NCI-H526 (cell line): ENCODE measurements at regions not wholly inside any gene's neighbourhood (a gene's known extent, or its start where the extent isn't known, plus 50 kb on each side); places are given as distances from the start of the nearest gene placed in this dataset.

ENCODE experiments used
- DNase-seq, 2 experiments: peaks; one replicate each; lab custom pipeline; 2025; lab: John Stamatoyannopoulos, UW

DNA sequence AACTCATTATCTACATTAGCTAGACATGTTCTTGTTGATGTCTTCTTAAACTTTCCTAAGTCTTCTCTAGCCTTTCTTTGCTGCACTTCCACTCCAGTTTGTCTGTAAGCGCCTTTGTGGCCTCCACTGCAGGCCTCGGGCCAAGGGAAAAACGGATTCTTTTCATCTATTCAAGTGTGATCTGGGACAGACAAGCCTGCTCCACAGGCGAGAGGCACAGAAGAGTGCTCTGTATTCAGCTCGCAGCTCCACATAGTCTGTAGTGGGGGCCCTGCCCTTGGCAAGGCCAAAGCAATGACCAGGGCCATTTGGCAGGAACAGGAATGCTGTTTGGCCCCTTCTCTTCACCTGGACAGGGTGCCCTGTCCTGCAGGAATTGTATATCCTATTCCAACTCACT is 84.1 kb upstream of the BARX2 start:
- no peak for DNase-seq

DNA sequence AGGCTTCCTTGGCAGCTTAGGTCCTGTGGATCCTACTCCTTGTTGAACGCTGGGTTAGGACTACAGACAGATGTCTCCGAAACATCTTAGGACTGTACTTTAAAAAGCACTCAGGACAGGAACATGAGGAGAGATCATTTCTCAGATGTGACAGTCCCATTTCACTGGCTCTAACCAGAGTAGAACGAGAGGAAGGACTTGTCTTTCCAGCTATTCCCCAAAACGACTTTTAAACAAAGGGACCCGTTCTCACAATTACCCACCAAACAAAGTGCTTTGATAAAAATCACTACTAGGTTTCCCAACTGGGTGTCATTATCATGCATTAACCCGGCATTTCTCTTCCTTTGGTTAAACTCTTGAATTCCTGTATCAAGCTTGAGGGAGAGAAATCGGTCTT is 84.7 kb upstream of the BARX2 start:
- DNase-seq = no peak

DNA sequence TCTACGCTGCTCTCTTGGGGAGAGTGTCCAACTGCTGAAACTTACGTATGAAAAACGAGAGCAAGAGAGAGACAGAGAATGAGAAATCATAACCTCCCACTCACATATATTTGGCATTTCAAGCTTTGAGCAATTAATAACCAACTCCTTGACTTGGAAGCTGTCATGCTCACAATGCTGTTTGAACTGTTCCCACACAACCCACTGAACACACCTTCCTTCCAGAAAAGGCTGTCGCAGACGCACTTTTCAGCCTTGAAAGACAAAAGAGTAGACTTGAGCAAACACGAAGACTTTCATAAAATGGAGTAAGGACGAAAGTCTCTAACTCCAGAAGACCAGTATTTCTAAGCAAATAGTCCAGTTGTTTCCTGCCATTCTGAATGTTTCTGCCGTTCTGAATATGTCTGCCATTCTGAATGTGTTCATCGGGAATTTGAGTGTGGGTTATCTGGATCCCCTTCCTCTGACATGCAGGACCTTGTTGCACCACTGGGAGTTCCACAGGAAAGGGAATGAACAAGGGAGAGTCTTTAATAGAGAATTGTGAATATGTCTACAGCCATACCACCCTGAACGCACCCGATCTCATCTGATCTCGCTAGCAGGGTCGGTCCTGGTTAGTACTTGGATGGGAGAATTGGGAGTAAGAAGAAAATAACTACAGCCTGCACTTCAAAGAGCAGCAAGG is 86.2 kb upstream of the BARX2 start:
- DNase-seq = peak in 1 of 2 experiments; percentile 36

DNA sequence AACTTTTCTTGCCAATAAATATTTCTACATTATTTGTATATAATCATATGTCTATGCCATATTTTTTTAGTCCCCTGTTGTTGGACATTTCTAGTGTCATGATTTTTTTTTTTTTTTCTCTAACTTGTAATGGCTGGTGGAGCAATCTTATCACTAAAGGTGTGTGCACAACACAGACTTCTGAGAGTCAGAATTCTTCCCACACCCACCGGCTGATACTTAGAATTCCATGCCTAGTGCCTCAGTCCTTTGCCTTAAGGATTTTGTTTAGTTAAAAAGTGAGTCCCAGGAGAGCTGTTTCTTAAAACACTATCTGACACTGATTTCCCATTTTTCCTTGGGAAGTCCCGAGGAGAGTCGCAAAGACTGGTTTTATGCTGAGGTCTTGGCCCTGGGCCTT is 87.7 kb upstream of the BARX2 start:
- DNase-seq = no peak

DNA sequence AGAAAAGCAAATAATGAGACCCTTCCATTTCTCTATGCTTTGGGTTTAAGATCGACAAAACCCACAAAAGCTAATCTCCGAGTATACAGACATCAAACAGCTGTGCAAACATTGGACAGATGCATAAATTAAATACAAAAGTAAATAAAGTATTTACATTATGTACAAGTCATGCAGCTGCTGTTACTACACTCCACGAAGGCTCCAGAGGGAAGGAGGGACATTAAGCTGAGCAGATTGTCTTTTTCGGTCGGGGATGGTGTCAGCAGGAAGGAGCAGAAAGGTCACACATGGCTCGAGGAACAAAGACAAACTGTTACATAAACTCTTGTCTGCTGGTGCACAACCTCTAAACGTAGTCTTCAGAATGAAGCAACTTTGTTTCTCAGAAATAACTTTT is 88.8 kb upstream of the BARX2 start:
- DNase-seq = peak; percentile 97 to 98

DNA sequence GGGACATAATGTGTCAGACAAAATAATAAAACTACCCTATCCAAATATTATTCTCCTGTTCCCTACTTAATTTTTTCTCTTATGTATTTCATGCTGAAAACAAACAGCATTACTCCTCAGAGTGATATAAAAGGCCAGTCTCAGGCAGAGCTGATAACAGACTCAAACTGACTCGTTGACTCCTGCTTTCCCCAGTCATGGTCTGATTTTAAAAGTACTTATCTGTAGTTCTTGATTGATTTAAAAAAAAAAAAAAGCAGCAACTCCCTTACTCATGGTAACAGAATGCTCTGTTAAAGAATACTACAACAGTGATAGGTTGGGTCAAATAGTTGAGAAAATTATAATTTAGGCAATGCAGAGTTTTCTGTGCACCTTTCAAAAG is 90.3 kb upstream of the BARX2 start:
- peak in 1 of 2 experiments; percentile 33 for DNase-seq

DNA sequence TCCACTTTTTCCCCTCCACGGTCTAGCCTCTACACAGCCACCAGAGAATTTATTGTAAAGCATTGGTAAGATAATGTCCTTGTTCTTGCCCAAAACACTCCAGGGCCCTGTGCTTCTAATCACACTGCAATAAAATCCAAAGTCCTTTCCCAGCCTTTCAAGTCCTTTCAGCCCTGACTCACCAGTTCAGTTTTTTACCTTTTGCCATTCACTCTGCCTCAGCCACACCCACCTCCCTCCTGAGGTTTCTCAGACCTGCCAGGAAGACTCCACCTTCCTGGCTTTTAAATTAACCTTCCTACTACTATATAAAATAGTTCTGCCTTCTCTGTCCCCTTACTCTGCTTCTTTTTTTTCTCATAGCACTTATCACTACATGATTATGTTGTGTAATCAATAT is 91.0 kb upstream of the ARHGAP32 start:
- peak; percentile 57 to 84 for DNase-seq

DNA sequence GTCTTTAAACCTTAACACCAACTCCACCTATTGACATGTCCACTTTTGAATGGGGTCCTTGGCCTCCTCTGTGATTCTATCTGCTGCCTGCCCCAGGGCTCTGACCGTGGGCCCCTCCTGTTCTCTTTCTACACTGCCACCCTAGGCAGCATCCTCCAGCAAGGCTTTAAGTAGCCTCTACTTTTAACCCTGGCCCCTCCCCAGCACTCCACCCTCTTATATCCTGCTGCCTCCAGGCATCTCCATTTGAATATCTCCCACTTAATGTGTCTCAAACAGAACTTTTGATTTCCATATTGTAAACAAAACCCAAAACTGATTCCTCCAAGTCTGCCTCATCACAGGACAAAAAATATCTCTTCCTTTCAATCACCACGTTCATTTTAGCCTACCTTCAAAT is 90.5 kb upstream of the ARHGAP32 start:
- DNase-seq = peak; percentile 80 to 89

DNA sequence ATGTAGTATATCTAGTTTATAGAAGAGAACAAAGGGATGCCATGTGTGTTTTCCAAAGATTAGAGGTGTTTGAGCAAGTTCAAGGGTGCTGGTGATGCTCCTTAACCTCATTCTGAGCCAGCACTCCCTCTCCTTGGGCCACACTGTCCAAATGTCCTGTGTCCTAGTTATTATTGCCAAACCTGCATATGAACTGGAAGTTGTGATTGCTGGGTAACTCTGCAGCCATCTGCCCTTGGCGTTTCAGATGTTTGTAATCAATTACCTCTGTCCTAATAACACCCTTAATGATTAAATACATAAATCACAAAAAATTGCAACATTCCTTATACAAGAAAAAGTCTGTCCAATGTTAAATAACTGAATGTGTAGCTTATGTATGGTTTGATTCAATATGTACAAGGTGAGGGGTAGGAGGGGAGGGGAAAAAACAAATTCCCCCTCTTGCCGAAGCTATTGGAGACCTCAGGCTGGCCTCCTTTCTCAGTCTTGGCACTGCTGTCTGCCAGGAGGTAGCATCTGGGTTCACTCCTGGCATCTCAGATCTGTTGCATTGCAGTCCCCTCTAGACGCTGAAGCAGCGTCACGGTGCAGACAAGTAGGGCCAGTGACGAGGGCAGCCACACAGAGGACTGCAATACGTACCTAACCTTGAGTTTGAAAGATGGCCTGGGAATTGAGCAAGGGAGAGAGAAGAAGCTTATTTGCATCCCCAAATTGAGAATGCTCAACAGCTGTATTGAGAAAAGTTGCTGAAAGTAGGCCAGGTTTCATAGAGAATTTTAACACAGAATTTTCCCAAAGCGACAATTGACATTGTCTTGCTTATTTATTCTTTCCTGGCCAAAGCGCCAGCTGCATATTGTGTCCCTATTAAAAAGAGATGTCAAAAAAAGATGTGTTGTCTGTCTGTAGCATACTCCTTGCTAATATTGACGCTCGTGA is 89.6 kb upstream of the ARHGAP32 start:
- DNase-seq = peak in 1 of 2 experiments; percentile 36

DNA sequence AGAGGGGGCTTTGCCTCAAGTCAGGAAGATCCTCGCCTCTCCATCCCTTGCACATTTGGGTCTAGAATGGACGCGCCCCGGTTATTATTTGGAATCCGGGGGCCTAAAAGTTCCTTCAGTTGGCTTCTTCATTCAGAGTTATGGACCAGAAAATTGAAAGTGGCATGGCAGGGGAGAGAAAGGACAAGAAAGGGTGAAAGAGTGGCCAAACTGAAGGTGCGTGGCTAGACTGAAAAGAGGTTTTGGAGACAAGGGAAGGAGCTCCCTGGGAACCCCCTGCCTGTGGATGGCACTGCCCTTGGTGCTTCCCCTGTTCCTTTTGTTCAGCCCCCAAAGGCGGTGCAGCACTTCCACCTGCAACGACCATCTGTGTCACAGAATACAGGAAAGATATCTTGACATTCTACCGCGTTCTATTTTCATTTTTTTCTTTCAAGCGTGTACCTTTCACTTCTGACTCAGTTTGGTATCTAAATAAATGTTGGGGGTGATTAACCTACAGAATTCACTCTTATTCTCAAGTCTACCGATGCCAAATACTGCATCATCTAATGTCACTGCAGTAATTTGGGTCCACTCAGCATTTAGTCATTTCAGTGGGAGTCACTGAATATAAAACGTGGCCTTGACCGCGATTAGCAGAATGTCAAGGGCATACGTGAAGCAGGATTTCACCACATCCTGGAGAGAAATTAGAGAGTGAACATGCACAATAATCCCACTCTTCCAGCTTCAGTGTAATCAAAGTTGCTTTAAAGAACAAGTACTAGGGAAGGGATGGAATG is 88.1 kb upstream of the ARHGAP32 start:
- peak; percentile 83 to 84 for DNase-seq

DNA sequence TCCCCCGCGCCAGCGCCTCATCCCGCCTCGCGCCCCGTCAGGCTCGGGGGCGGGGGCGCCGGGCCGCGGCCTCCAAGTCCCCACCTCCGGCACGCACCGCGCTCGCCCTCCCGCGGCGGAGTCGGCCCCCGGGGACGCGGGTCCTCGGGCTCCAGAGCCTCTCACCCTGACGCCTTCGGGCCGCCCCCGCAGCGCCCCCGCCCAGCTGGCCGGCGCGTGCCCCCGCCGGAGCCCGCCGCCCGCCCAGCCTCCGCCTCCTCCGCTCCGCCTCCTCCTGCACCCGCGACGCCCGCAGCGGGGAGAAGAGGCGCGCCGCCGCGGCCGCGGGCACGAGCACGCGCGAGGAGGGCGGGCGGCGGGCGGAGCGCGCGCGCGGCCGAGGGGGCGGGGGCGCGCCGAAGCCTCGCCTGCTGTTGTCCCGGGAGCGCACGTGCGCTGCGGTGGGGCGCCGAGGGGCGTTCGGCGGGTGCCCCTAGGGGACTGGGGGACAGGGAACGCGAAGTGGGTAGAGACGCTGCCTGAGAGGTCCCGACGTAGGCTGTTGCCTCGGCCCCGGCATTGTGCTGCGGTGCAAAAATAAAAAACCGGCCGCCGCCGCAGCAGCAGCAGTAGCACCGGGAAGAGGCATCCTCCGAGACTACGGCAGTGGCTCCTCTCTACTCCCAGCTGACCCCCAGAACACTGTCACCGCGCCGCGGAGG is 87.4 kb upstream of the ARHGAP32 start:
- peak; percentile 83 to 99 for DNase-seq

DNA sequence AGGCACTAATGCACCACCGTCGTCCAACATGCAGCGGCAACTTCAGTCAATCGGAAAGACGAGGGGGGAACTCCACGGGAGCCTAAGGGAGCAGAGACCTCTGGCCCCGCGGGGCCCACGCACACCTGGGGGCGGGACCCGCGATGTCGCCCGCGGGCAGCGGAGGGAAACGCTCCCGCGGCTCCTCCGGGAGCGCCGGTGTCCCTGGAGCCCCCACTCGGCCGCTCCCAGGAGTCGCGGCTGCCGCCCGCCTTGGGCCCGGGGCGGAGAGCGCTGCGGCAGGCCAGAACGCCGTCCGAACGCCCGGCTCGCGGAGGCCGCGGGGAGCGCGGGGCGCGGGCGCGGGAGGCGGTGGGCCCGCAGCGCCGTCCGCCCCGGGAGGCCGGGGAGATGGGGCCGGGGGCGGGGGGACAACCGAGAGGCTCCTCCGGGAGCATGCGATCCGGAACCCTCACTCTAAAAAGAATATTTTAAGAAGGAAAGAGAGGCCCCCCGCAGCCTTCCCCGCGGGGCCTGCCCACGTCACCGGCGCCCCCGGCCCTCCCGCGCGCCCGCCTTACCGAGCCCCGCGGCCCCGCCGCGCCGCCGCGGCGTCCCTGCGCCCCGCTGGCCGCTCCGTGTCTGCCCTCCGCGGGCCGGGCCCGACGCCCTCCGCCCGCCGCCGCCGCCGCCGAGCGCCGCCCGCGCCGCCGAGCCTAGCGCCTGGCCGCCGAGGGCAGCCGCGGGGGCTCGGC is 86.6 kb upstream of the ARHGAP32 start:
- DNase-seq = peak in 1 of 2 experiments; percentile 85

DNA sequence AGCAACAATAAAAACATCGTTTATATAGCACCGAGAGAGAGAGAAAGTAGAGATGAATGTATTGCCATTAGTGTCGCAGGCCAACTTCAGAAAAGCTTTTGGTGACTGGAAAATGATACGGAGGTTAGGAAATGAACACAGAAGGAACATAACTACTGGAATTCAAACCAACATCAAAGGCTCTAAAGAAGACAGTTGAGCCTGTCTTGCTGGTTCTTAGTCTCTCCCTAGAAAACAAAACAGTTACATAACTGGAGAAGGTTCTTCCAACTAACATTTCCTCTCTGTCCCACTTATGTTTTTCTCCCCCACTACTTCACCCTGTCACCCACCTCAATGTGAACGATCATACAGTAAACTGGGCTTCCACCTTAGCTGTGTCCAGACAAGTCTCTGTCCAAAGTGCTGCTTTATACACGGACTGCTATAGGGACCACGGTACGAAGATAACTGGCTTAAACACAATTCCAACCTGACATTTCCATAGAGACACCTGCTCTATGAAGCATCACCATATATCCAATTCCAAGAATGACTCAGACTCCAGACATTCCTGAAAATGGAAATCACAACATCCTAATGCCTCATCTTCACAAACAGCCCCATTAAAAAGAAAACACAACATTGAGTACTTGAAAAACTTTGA is 85.2 kb upstream of the ARHGAP32 start:
- peak; percentile 72 to 77 for DNase-seq

DNA sequence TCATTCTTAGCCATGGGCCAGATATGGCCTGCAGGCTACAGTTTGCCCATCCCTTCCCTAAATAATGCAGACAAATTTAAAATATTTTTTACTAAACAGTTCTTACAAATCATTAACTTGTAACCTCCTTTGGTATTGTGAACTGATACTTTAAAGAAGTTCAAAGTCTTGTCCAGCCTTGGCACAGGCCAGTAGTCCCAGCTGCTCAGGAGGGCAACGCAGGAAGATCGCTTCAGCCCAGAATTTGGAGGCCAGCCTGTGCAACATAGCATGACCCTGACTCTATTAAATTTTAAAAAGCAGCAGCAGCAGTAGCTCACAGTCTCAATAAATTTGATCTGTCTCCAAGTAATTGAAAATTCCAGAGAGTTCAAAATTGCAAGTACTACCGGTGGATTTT is 83.7 kb upstream of the ARHGAP32 start:
- DNase-seq = peak in 1 of 2 experiments; percentile 59

DNA sequence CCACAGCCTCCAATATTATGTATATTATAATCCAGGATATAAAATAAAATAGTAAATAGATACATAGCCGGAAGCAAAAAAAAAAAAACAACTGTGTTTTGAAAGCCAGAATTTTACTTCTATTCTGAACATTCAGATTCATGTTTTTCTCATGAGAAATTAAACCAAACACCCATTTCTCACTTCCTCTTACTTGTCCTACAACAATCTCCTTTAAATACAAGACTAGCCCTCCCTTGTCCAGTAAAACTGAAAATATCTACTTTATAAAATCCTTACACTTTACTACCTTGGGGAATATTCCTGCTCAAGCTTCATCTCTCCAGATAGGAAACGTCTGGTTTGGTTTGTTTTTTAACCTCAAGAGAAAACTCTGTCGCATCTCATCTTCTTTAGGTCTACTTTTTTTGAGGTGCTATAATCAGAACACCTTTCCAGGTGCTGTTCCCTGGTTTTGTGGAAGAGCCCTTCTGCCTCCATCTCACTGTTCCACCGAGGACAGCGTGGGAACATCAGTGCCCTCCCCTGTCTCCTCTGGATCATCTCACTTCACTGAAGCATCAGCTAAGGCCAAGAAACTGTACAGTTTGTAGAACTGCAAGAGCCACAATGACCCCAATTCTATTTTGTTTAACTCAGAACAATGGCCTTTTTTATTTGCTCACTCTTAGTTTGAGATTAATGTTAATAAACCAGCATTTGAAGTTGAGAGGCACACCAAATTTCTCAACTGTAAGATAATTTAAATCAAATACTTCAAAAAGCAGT is 82.0 kb upstream of the ARHGAP32 start:
- peak in 1 of 2 experiments; percentile 67 for DNase-seq

DNA sequence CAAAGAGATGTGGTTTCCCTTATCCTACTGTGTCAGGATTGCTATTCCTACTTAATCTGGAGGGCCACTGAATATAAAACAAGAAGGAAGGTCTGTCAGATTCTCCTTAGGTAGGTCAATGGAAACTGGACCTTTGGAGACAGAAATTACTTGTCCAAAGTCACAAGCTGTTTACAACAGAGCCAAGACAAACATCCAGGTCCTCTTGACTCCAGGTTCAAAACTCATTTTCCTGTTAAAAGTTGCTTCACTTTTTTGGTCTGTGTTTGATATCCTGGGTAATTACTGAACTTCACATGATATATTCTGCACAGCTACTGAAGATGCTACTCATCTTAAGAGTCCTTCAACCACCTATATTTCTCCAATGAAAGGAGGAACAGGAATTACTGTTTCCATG is 81.2 kb upstream of the ARHGAP32 start:
- DNase-seq = no peak

DNA sequence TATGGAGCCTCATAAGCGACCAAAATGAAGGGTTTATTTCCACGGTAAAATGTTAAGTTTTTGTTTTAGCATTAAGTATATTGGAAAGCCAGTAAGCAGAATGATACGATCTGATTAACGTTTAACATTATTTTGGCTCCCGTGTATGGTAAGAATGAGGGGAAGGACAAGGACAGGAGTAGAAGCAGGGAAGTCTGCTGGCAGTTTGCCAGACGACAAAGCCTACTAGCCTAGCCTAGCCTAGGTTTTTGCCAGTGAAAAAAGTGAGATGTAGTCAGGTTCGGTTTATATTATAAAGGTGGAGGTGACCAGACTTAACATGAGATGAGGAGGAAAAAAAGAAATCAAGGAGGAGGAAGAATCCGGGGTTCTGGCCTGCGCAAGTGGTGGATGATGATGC is 78.9 kb upstream of the ARHGAP32 start:
- DNase-seq = no peak

DNA sequence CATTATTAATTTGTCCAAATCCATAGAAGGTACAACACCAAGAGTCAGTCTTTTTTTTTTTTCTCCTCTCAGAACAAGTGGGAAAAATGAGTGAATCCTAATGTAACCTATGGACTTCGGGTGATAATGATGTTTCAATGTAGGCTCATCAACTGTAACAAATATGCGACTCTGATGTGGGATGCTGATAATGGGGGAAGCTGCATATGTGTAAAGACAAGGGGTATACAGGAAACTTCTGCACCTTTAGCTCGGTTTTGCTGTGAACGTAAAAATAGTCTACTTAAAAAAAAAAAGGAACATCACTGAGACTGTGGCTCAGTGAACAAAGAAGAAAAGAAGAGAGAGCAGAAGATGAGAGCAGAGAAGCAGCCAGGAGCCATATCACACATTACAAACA is 78.3 kb upstream of the ARHGAP32 start:
- DNase-seq = no peak

DNA sequence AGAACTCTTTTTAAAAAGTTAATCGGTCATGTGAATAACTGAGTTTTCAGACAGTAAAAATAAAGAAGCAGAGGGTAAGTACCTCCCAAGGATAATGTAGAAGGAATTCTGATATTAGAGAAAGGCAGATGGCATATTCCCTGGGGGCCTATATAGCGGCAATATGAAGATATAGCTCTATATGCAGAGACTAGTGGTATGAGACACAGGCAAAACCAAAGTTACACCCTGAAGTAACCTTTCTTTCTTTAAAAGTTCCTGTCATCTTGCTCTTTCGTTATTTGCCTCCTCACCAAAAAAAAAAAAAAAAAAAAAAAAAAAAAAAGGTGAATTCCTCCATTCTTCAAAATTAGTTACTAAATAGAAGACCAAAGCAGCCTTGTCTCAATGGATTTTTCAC is 76.2 kb upstream of the ARHGAP32 start:
- peak in 1 of 2 experiments; percentile 53 for DNase-seq

DNA sequence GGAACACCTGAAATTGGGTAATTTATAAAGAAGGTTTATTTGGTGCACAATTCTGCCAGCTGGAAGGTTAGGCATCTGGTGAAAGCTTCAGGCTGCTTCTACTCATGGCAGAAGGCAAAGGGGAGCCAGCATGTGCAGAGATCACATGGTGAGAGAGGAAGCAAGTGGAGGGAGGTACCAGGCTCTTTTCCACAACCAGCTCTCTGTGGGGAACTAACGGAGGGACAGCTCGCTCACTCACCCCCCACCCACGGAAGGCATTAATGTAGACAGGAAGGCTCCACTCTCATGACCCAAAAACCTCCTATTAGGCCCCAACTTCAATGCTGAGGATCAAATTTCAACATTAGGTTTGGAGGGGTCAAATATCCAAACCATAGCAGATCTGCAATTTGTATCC is 75.6 kb upstream of the ARHGAP32 start:
- no peak for DNase-seq
